ENCODE measurements at regions not wholly inside any gene's neighbourhood (a gene's known extent, or its start where the extent isn't known, plus 50 kb on each side); places are given as distances from the start of the nearest gene placed in this dataset.

- no peaks in the 10 kb centered on the region for H3K9me3 Mint-ChIP-seq (ENCODE audit: low read depth, unreplicated experiment)
Measured at GRCh38 chr5:32842813-32843530, 131.9 kb downstream of the NPR3 start.

GRCh38 chr5:32843531-32843895, 132.4 kb downstream of the NPR3 start:
- Mint-ChIP-seq H3K27ac (ENCODE audit: unreplicated experiment) (no peak overlapping the region), H3K4me3 (ENCODE audit: low read depth, unreplicated experiment) (no peak overlapping the region), H3K4me1 (ENCODE audit: low read depth, unreplicated experiment) (no peaks in the 10 kb centered on the region), H3K27me3 (ENCODE audit: unreplicated experiment) (peaks cover 23% of the 10 kb centered on the region), H3K9me3 (ENCODE audit: low read depth, unreplicated experiment) (no peaks in the 10 kb centered on the region), H3K36me3 (ENCODE audit: insufficient read depth, unreplicated experiment) (no peaks in the 10 kb centered on the region)
- BruUV-seq (replicated peaks), result no TSS peak
- no peak for DNase-seq
- no peak for TF ChIP-seq CTCF (IDR thresholded peaks at IDR 0.05; ENCODE audit: unreplicated experiment)
- intact Hi-C loops (cut with micrococcal nuclease; ENCODE audit: unreplicated experiment), result no loop called here
- CTCF ChIA-PET, result no interaction called here

More at GRCh38 chr5:32842813-32843530, 131.9 kb downstream of the NPR3 start:
- no TSS peak for BruUV-seq (replicated peaks)
- Mint-ChIP-seq H3K27me3 (ENCODE audit: unreplicated experiment) (peaks cover 17% of the 10 kb centered on the region), H3K27ac (ENCODE audit: unreplicated experiment) (no peak overlapping the region), H3K36me3 (ENCODE audit: insufficient read depth, unreplicated experiment) (no peaks in the 10 kb centered on the region), H3K4me1 (ENCODE audit: low read depth, unreplicated experiment) (no peaks in the 10 kb centered on the region), H3K4me3 (ENCODE audit: low read depth, unreplicated experiment) (no peak overlapping the region)
- intact Hi-C loops (cut with micrococcal nuclease; ENCODE audit: unreplicated experiment), result no loop called here
- CTCF ChIA-PET, result interaction anchor here (0.5 kb wide), 1 partner anchor 599 kb away, joined by 3 read pairs; no protein-coding TSS in a partner anchor
- DNase-seq, result peak; percentile 49
- TF ChIP-seq CTCF (IDR thresholded peaks at IDR 0.05; ENCODE audit: unreplicated experiment), result no peak

- Mint-ChIP-seq H3K4me3 (ENCODE audit: low read depth, unreplicated experiment) (no peak overlapping the region), H3K27ac (ENCODE audit: unreplicated experiment) (no peak overlapping the region), H3K27me3 (ENCODE audit: unreplicated experiment) (peaks cover 39% of the 10 kb centered on the region), H3K36me3 (ENCODE audit: insufficient read depth, unreplicated experiment) (no peaks in the 10 kb centered on the region), H3K9me3 (ENCODE audit: low read depth, unreplicated experiment) (no peaks in the 10 kb centered on the region), H3K4me1 (ENCODE audit: low read depth, unreplicated experiment) (no peaks in the 10 kb centered on the region)
- intact Hi-C loops (cut with micrococcal nuclease; ENCODE audit: unreplicated experiment), result no loop called here
- no peak for TF ChIP-seq CTCF (IDR thresholded peaks at IDR 0.05; ENCODE audit: unreplicated experiment)
- CTCF ChIA-PET, result no interaction called here
- DNase-seq, result no peak
- no TSS peak for BruUV-seq (replicated peaks)
Measured at GRCh38 chr5:32845171-32845570, 134.1 kb downstream of the NPR3 start.

- BruUV-seq (replicated peaks), result no TSS peak
- Mint-ChIP-seq H3K4me1 (ENCODE audit: low read depth, unreplicated experiment) (no peaks in the 10 kb centered on the region), H3K27me3 (ENCODE audit: unreplicated experiment) (peaks cover 55% of the 10 kb centered on the region), H3K27ac (ENCODE audit: unreplicated experiment) (no peak overlapping the region), H3K4me3 (ENCODE audit: low read depth, unreplicated experiment) (no peak overlapping the region), H3K9me3 (ENCODE audit: low read depth, unreplicated experiment) (no peaks in the 10 kb centered on the region), H3K36me3 (ENCODE audit: insufficient read depth, unreplicated experiment) (no peaks in the 10 kb centered on the region)
- CTCF ChIA-PET, result no interaction called here
- intact Hi-C loops (cut with micrococcal nuclease; ENCODE audit: unreplicated experiment), result no loop called here
- no peak for DNase-seq
- no peak for TF ChIP-seq CTCF (IDR thresholded peaks at IDR 0.05; ENCODE audit: unreplicated experiment)
Measured at GRCh38 chr5:32848120-32848519, 137.0 kb downstream of the NPR3 start.
